Nephron (organoid): ENCODE measurements at regions not wholly inside any gene's neighbourhood (a gene's known extent, or its start where the extent isn't known, plus 50 kb on each side); places are given as distances from the start of the nearest gene placed in this dataset.

Experiments used
- H3K27ac Mint-ChIP-seq, 3 experiments: 2 replicates each; pipeline ENCODE4 v1.8.0; 2020; ENCODE audit warnings: mixed read lengths in 3 of 3, mild to moderate bottlenecking in 2 of 3, moderate library complexity in 1 of 3
- H3K27me3 Mint-ChIP-seq: 2 replicates; pipeline ENCODE4 v1.8.0; 2021; ENCODE audit warnings: low read depth, mild to moderate bottlenecking, moderate library complexity, mixed read lengths
- H3K36me3 Mint-ChIP-seq: 2 replicates; pipeline ENCODE4 v1.8.0; 2020; ENCODE audit warnings: low read depth, mixed read lengths
- H3K4me1 Mint-ChIP-seq: 2 replicates; pipeline ENCODE4 v1.8.0; 2020; ENCODE audit warnings: mixed read lengths
- H3K4me3 Mint-ChIP-seq, 3 experiments: 2 replicates each; pipeline ENCODE4 v1.8.0; 2020; ENCODE audit warnings: mild to moderate bottlenecking in 3 of 3, mixed read lengths in 3 of 3, moderate library complexity in 2 of 3
- H3K9me3 Mint-ChIP-seq: 2 replicates; pipeline ENCODE4 v1.8.0; 2020; ENCODE audit warnings: mixed read lengths
- TF ChIP-seq, protein P1 (sequence below), 3 experiments: fragments of 200-600 bp; sonication (generic); IDR thresholded peaks; one replicate each; pipeline ENCODE4 v1.5.0; 2021; ENCODE audit warnings: antibody characterized with exemption in 3 of 3; ENCODE audit not compliant: unreplicated experiment in 3 of 3

DNA sequence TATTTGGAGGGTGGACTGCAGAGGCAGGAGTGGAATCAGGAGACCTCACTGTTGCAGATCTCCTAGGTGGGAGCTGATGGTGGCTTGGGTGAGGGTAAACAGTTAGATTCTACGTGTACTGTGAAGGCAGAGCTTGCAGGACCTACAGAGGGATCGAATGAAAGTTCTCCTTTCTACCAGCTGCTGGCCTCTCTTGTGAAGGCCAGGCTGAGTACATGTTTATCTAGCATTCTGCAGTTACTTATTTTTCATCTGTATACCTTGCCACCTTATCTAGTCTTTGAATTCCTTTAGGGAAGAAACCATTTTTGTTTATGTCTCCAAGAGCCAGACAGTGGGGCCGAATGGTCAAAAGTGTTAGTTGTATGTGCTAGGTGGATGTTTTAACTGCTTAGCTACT is 57.6 kb downstream of the PTTG1 start:
- Mint-ChIP-seq H3K4me3 (no peak overlapping the region), H3K27me3 (peaks cover 3% of the 10 kb centered on the region), H3K9me3 (no peaks in the 10 kb centered on the region), H3K36me3 (no peaks in the 10 kb centered on the region), H3K4me1 (peaks cover 27% of the 10 kb centered on the region), H3K27ac (peak overlapping the region in 2 of 3 experiments; percentile 75 to 76)
- TF ChIP-seq, protein P1, sequence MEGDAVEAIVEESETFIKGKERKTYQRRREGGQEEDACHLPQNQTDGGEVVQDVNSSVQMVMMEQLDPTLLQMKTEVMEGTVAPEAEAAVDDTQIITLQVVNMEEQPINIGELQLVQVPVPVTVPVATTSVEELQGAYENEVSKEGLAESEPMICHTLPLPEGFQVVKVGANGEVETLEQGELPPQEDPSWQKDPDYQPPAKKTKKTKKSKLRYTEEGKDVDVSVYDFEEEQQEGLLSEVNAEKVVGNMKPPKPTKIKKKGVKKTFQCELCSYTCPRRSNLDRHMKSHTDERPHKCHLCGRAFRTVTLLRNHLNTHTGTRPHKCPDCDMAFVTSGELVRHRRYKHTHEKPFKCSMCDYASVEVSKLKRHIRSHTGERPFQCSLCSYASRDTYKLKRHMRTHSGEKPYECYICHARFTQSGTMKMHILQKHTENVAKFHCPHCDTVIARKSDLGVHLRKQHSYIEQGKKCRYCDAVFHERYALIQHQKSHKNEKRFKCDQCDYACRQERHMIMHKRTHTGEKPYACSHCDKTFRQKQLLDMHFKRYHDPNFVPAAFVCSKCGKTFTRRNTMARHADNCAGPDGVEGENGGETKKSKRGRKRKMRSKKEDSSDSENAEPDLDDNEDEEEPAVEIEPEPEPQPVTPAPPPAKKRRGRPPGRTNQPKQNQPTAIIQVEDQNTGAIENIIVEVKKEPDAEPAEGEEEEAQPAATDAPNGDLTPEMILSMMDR (IDR thresholded peaks at IDR 0.05; ENCODE audit: unreplicated experiment in 3 of 3) = no peak

DNA sequence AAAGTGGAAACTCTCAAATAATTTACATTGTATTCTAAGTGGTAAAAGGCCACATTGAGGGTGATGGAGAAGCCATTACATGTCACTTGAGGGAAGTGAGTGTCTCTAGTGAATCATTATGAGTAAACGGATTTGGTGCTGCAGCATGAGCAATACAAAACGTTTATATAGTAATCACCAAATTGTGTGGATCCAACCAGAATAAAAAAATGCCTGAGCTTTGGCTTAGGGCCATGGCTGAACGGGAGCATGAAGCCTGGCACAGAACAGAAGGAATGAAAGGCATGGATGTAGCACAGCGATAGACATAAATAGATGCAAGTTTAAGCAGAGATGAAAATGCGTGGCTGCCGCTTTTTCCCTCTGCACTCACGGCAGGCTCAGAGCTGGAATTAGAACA is 58.3 kb downstream of the PTTG1 start:
- H3K36me3 Mint-ChIP-seq = no peaks in the 10 kb centered on the region
- TF ChIP-seq, protein P1 (IDR thresholded peaks at IDR 0.05; ENCODE audit: unreplicated experiment in 3 of 3) = no peak
- no peak overlapping the region for H3K4me3 Mint-ChIP-seq
- no peaks in the 10 kb centered on the region for H3K9me3 Mint-ChIP-seq
- H3K4me1 Mint-ChIP-seq = peaks cover 27% of the 10 kb centered on the region
- H3K27ac Mint-ChIP-seq = peak overlapping the region; percentile 64 to 76 (median 75)
- H3K27me3 Mint-ChIP-seq = peaks cover 3% of the 10 kb centered on the region

DNA sequence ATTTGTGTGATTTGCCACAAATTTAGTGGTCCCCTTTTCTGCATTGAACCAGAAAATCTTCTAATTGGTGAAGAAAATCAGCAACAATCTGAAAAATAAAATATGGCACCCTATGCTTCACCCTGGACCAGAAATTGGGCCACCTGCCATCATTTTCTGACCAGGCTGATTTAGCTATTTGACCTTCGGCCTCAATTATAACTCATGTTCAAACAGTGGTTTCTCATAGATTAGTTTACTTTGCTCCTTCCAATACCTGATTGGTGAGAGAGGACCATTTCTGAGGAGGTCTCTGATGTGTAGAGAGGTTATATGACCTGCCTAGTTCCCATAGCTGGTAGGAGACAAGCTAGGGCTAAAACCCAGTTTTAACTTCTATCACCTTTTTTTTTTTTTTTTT is 59.0 kb downstream of the PTTG1 start:
- Mint-ChIP-seq H3K36me3 (no peaks in the 10 kb centered on the region), H3K27ac (no peak overlapping the region), H3K4me1 (peaks cover 27% of the 10 kb centered on the region), H3K4me3 (no peak overlapping the region), H3K9me3 (no peaks in the 10 kb centered on the region), H3K27me3 (peaks cover 3% of the 10 kb centered on the region)
- TF ChIP-seq, protein P1 (IDR thresholded peaks at IDR 0.05; ENCODE audit: unreplicated experiment in 3 of 3) = no peak

DNA sequence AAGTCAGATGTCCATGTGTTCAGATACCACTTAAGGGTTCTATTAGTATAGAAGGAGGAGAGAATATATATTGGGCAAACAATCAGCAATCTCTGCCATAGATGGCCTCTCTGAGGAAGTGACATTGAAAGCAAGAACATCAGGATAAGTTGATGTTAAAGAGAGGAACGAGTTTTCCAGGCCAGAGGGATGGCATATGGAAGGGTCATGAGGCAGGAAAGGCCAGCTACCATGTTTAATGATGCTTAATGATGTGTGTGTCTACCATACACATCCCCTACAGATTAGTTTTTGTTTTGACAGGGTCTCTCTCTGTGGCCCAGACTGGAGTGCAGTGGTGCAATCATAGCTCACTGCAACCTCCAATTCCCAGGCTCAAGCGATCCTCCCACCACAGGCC is 63.0 kb downstream of the PTTG1 start:
- H3K4me1 Mint-ChIP-seq = peaks cover 5% of the 10 kb centered on the region
- H3K36me3 Mint-ChIP-seq = no peaks in the 10 kb centered on the region
- H3K27me3 Mint-ChIP-seq = no peaks in the 10 kb centered on the region
- TF ChIP-seq, protein P1 (IDR thresholded peaks at IDR 0.05; ENCODE audit: unreplicated experiment in 3 of 3) = no peak
- H3K9me3 Mint-ChIP-seq = no peaks in the 10 kb centered on the region
- H3K27ac Mint-ChIP-seq = no peak overlapping the region
- no peak overlapping the region for H3K4me3 Mint-ChIP-seq

DNA sequence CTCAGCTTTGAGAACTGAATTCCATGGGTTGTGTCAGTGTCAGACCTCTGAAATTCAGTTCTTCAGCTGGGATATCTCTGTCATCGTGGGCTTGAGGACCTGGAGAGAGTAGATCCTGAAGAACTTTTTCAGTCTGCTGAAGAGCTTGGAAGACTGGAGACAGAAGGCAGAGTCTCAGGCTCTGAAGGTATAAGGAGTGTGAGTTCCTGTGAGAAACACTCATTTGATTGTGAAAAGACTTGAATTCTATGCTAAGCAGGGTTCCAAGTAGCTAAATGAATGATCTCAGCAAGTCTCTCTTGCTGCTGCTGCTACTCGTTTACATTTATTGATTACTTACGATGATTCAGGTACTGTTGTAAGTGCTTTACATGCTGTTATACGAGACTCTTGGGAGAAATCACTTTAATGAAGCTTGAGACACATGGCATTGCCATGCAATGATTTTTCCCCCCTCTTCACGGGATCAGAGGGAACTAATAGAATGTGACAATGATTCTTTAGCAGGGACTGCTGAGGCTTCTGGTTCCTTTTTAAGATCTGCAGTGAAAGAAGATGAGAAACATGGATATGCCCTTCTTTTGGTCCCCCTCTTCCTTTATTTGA is 63.8 kb downstream of the PTTG1 start:
- no peak overlapping the region for H3K27ac Mint-ChIP-seq
- no peak overlapping the region for H3K4me3 Mint-ChIP-seq
- no peaks in the 10 kb centered on the region for H3K4me1 Mint-ChIP-seq
- H3K9me3 Mint-ChIP-seq = no peaks in the 10 kb centered on the region
- no peaks in the 10 kb centered on the region for H3K27me3 Mint-ChIP-seq
- no peaks in the 10 kb centered on the region for H3K36me3 Mint-ChIP-seq
- TF ChIP-seq, protein P1 (IDR thresholded peaks at IDR 0.05; ENCODE audit: unreplicated experiment in 3 of 3) = no peak

DNA sequence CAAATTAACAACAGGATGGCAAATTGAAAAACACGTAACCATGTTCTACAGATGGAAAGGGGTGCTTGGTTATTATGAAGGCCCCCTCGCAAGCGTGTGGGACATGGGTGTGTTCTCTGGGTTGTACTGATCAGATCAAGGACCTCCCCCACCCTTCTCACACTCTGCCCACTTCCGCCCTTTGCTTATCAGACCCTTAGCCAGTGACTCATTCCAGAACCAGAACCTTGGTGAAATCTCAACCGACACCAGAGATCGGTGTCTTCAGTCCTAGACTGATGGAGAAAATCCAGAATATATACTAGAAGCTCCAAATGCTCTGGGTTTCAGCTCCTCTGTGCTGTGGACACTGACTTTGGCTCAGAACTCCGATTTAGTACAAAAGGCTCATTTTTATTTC is 64.9 kb downstream of the PTTG1 start:
- no peaks in the 10 kb centered on the region for H3K9me3 Mint-ChIP-seq
- no peak overlapping the region for H3K4me3 Mint-ChIP-seq
- no peaks in the 10 kb centered on the region for H3K36me3 Mint-ChIP-seq
- H3K27me3 Mint-ChIP-seq = no peaks in the 10 kb centered on the region
- TF ChIP-seq, protein P1 (IDR thresholded peaks at IDR 0.05; ENCODE audit: unreplicated experiment in 3 of 3) = no peak
- H3K27ac Mint-ChIP-seq = no peak overlapping the region
- no peaks in the 10 kb centered on the region for H3K4me1 Mint-ChIP-seq
